Right renal pelvis (tissue), 4 donors: ENCODE measurements at regions not wholly inside any gene's neighbourhood (a gene's known extent, or its start where the extent isn't known, plus 50 kb on each side); places are given as distances from the start of the nearest gene placed in this dataset.
"Not testable (repeated sequence)": the region's sequence is repeated elsewhere in the genome, so short reads cannot be mapped to it uniquely, and the experiment has no call there.

ENCODE experiments used
- DNase-seq, 4 donors: peaks; one replicate each; pipeline ENCODE4 v3.0.0-alpha.2; 2013; ENCODE audit warnings: low read depth in 4 of 4, low spot score in 3 of 4, missing footprints in 1 of 4

DNA sequence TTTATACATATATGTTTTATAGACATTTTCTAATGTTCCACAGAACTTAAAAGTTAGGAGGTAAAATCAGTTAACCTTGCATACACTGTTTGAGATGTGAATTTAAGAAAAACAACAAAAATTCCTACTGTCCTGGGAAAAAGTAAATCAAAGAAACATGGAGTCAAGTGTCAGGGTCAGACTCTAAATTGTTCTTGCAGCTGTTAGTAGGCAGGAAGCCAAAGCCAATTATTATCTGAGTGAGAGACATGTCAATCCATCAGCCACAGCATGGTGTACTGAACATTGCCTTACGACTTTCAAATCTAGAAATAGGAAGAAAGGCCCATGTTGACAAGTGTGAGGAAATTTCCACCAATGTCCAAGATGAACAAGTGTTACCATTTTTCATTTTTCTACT, 461.2 kb upstream of the MBL2 start:
- peak in 2 of 4 donors; percentile 12 to 22 for DNase-seq

DNA sequence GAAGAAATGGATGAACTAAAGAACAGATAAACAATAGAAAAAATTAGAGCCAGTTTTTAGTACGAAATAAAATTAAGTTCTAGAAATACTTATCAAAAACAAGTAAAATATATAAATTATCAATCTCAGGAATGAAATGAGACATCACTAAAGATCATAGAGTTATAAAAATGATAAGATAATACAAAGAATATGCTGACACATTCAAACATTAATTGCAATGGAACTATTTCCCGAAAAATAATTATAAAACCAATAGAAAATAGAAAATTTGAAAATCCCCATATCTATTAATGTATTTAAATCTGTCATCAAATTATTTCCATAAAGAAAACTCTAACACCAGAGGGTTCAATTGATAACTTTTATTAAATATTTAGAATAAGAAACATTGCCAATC, 458.1 kb upstream of the MBL2 start:
- no peak for DNase-seq

DNA sequence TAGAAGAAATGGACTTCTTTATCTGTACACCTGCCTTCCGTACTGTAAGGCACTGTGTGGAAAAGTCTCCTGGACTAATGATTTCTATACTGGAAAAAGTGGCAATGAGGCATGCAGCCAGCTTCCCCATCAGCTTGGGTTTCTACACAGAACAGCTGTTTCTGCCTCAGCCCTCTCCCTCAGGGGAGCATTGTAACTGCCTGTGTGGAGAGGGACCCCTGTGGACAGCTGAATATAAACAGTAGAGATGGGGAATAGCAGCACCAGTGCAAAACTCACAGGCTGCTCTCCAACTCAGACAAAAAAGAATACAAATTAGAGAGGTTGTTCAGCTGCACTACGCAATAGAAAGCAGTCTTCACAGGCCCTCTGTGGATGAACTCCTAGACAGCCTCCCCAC, 451.3 kb upstream of the MBL2 start:
- peak in 2 of 4 donors; percentile 10 to 15 for DNase-seq

DNA sequence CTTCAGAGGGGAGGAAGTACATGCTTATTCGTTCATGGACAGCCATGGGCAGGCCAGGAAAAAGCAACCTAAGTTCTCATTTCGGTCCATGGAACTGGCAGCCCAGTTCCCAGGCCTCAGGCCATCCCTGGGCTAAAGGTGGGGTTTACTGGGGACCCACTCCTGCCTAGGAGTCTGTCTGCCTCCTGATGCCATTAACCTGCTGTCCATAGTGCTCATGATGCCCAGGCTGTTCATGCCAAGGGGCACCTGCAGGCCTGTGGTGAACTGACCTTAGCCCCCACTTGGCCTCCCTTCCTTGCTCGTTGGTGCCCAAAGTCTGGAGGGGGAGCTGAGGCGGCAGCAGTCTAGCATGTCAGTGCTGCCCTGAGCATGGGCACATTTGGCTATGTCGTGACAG, 450.2 kb upstream of the MBL2 start:
- no peak for DNase-seq

- DNase-seq = peak in 2 of 4 donors; percentile 22 to 36
Observed at GRCh38 chr10:53209944-53210611, 437.5 kb upstream of the MBL2 start.

- no peak for DNase-seq
Observed at GRCh38 chr10:53183733-53184132, 411.1 kb upstream of the MBL2 start.

DNA sequence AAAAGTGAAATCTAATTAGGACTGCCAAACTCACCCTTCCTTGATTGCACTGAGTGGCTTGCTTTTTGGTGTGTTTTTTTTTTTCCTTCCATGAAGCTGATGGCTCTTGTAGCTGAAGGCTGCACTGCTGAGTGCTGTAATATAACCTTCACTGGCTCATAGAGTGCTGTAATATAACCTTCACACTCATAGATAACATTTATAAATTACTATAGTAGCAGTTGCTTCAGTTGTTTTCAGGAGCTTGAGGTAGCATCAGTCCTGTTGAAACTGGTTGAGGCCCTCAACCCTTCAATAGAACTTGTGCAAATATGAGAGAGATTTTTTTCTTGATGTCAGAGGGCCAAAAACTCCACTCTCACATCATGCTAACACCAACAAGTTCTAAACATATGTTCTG, 404.9 kb upstream of the MBL2 start:
- no peak for DNase-seq

GRCh38 chr10:53166325-53166724, 393.7 kb upstream of the MBL2 start:
- DNase-seq = no peak

DNA sequence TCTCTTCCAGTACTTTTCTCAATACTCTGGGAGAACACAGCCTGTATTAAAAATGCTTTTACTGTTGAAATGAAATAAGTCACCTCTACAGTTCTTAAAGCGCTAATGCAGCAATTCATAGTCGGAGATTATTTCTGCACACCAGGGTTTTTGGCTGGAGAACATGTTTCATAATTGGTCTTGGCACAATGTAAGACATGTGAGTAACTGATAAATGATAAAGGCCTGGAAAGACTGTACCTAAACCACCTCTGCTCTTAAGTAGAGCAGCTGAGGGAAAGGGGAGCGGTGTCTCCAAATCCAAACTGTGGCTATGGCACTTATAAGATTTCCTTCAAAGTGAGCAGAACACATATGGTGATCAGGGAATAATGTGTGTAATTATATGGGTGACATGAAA, 390.3 kb upstream of the MBL2 start:
- DNase-seq = no peak

DNA sequence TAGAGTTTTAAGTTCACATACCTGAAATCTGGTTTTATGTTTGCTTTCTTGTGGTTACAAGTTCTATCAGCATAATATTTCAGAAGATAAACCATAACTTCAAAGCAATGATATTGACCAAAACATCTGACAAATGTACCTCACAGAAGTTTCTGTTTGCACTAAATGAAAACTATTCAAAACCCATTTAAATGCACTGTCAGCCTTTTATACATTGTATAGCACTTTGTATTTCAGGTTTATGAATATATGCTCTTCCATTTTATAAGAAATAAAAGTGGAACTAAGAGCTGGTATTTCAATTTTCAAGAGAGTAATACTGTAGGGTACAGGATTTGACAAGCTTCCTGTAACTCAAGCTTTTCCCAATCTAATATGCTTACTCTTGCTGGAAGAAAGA, 388.6 kb upstream of the MBL2 start:
- no peak for DNase-seq

DNA sequence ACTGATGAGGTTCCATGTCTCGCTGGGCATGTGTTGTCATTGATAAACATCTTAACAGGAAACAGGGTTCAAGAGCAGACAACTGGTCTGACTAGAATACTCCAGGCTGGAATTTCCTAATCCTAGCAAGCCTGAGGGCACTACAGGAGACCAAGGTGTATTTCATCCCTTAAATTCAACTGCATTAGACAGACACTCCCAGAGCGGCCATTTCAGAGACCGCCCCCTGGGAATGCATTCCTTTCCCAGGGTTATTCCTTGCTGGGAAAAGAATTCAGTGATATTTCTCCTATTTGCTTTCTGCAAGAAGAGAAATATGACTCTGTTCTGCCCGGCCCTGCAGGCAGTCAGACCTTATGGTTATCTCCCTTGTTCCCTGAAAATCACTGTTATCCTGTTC, 383.1 kb upstream of the MBL2 start:
- DNase-seq = not testable (repeated sequence)

DNA sequence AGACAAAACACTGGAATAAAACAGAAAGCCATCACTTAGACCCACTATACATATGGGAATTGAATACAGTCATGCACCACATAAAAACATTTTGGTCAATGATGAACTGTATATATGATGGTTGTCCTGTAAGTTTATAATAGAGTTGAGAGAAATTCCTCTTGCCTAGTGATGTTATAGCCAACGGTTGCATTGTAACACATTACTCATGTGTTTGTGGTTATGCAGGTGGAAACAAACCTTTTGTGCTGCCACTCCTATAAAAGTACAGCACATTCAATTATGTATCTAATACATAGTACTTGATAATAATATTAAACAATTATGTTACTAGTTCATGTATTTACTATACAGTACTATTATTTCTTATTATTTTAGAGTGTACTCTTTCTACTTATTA, 381.2 kb upstream of the MBL2 start:
- DNase-seq = no peak

GRCh38 chr10:53140506-53140905, 367.9 kb upstream of the MBL2 start:
- DNase-seq = no peak

DNA sequence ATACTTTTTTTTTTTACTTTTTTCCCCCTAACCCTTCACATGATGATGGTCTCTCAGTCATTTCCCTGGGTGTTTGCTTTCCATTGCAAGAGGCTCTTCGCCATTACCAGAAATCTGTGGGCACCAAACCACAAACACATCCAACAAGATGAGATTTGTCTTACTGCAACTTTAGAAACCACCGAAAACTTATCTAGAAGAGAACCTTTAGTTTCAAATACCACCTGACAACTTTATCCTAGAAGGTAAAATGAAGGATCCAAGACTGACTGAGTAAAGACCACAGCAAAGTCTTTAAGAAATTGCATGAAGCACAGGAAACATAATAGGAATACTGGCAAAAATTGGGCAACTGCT, 363.3 kb upstream of the MBL2 start:
- no peak for DNase-seq

GRCh38 chr10:53135213-53135896, 362.8 kb upstream of the MBL2 start:
- no peak for DNase-seq

GRCh38 chr10:53134050-53134449, 361.5 kb upstream of the MBL2 start:
- DNase-seq = no peak

DNA sequence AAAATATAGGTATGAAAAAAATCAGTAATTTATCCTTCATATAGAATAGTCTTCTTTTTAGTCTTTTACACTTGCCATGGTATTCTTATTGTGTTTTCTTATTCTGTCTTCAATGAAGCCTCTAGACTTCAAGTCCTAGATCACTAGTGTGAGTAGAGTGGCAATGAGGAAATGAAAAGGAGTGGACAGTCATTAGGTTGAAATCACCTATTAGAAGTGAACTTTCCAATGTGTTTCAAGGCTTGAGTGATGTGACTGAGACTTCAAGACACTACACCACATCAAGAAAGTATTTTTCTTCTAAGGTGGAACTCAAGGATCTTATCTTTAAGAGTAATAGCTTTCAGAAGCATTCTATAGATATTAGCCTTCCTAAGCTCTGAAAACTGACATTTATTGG, 357.8 kb upstream of the MBL2 start:
- no peak for DNase-seq

DNA sequence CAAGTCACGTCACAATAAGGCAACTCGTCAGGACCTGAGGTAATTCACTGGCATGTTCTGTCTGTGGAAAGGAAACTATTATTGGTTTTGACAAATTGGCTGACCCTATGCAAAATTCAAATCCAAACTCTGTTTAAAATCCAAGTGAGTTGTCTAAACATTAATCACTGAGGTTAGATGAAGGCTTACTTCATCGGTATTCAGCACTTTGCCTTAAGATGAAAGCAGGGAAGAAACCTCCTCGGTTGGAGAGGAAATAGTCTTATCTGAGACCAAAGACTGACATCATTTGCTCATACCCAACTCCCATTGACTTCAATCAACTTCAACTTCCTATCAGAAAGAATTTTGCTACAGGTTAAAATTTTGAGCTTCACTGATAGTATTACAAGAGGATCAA, 355.1 kb upstream of the MBL2 start:
- no peak for DNase-seq

DNA sequence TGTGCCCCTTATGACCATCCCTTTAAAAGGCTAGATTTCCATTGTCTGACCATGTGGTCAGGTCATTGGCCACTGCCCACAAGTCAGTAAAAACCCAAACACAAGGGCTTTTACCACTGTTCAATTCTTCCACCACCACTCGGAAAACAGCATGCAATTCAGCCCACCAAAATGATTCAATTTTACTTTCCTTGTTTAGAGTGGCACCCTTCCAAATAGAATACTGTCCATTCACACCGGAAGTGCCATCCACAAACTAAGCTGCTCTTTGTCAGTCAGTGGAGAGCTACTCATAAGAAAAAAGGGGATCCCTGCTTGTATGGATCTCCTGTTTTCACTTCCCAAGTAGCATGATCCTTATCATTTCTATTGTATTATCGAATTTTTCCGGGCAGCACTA, 350.7 kb upstream of the MBL2 start:
- no peak for DNase-seq

DNA sequence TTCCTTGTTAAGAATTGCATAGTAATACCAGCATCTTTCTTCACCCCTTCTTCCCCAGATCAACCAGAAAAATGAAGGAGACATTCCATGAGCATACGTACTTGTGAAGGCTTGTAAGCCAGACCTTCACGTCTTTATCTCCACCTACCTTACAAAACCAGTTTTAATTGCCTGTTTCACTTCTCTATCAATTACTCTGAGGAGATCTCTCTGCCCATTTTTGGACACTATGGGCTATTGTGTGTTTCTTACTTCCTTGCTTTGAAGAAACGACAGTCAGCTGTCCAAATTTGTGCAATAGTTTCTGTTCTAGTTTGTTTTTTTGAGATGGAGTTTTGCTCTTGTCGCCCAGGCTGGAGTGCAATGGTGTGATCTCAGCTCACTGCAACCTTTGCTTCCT, 349.7 kb upstream of the MBL2 start:
- DNase-seq = no peak

DNA sequence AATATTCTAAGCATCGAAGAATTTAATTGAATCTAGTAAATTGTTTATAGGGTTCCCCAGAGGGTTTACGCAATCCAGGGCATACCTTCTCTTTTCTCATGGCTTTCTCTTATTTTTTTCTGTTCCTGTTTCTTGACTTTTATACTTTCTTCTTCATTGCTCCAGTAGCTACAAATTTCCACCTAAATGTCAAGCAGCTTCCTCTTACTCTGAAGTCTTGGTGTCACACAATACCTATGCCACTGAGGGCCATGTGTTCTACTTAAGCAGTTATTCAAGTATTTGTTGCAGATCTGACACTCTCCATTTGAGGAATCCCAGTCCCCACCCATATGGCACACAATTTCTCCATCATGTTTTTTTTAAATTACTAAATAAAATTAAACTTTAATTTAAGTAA, 343.1 kb upstream of the MBL2 start:
- DNase-seq = no peak

DNA sequence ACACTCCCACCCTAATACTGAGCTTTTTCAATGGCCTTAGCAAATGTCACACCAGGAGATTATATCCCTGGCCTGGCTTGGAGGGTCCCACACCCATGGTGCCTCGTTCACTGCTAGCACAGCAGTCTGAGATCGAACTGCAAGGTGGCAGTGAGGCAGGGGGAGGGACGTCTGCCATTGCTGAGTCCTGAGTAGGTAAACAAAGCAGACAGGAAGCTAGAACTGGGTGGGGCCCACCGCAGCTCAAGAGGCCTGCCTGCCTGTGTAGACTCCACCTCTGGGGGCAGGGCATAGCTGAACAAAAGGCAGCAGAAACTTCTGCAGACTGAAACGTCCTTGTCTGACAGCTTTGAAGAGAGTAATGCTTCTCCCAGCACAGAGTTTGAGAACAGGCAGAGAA, 338.9 kb upstream of the MBL2 start:
- no peak for DNase-seq

GRCh38 chr10:53109320-53109719, 336.7 kb upstream of the MBL2 start:
- DNase-seq = no peak
